ENCODE measurements at regions not wholly inside any gene's neighbourhood (a gene's known extent, or its start where the extent isn't known, plus 50 kb on each side); places are given as distances from the start of the nearest gene placed in this dataset.

DNA sequence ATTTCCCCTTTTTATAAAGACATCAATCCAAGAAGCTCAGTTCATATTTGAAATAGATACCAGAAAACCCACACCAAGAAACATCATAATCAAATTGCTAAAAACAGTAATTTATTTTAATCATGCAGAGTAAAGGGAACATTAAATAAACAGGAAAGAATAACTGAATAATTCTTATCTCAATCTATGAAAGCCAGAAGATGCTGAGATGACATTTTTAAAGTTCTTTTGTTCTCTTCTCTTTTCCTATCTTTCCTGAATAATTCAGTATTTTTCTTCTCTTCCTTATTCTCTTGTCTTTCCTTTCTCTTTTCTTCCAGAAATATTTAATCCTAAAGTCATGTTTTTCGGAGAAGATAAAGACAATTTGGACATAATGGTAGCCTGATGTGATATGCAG lies 259.0 kb upstream of the OPRM1 start:
- DNase-seq, result no peak

DNA sequence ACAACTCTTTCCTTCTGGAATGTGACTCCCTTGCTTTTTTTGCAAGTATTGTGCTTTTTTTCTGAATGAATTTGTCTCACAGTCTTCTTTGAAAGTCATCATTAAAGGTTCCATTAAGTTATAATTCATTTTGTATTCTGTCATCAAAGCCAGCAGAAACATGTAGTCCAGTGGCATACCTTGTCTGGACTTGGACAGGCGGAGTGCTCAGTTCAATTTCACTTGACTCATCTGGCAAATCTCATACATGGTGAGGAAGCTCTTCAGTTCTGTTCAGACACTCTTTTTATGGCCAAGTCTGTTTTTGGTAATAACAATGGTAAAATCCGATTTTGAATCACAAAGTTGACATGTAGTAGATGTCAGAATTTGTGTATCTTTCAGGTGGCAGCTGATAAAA lies 260.8 kb upstream of the OPRM1 start:
- no peak for DNase-seq

DNA sequence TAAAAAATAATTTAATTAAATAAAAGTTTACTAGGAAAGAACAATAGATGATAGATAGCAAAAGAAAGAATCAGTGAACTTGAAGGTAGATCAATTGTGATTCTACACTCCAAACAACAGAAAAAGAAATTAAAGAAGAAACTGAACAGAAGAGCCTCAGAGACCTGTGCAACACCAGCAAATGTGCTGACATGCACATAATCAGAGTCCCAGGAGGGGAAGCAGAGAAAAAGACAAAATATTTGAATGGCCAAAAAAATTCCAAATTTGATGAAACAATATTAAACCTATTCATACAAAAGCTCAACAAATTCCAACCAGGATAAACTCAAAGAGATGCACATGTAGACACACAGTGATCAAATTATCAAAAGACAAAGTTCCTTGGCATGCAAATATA lies 267.5 kb upstream of the OPRM1 start:
- no peak for DNase-seq

DNA sequence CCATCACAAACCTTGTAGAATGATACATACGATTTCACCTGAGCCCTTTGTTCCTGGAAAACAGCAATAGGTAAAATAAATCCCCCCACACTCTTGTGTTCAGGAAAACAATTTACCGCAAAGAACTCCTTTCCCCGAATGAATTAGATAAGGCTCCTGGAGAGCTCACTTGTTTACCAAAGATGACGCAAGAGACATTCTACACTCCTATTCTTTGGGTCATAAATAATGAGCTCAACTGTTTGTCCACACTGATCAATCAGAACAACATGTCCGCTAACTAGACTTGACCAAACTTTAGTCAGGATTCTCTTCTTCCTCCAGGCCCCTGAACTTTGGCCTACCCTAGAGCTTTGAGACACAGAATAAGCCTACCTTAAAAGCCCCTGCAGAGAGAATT lies 271.9 kb upstream of the OPRM1 start:
- DNase-seq, result no peak

DNA sequence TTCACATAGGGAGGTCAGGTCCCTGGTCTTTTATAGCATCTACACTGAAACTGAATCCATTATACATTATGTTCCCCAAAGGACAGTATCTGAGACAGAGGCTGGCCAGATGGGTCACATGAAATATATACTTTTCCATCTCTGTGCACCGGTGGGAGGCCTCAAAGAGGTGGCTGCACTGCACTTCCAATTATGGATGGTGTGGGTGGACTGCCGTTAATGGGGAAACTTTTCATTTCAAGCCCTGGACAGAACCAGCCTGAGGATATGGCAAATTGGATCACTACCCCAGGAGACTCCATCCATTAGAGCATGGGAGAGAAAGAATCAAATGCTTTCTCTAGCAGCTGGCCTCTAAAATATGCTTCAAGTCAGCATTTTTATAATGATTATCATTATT lies 280.5 kb upstream of the OPRM1 start:
- DNase-seq, result no peak

- DNase-seq, result no peak
These were observed 303.3 kb upstream of the OPRM1 start for GRCh38 chr6:153735761-153736160.

GRCh38 chr6:153729189-153729588 lies 309.9 kb upstream of the OPRM1 start:
- DNase-seq, result no peak

- DNase-seq, result no peak
These were observed 311.2 kb upstream of the OPRM1 start for GRCh38 chr6:153727885-153728284.

GRCh38 chr6:153725456-153725855 lies 313.6 kb upstream of the OPRM1 start:
- no peak for DNase-seq

- no peak for DNase-seq
These were observed 318.3 kb upstream of the OPRM1 start for GRCh38 chr6:153720732-153721131.

DNA sequence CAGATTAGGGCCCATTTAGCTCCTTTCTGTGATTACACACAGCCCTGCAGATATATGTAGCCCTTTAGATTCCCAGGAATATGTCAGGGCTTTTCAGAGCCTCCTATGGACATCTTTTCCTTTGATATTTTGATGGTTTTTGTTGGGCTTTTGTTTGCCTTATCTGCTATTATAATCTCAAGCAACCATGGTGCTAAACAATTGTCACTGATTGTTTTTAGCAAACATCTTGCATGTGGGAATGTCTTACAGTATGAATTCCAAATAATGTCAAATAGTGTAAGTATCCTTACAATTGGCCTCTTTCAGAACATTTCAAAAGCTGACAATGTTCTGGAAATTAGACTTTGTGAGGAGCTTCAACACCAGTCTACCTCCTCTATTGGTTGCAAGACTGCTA lies 333.6 kb upstream of the OPRM1 start:
- no peak for DNase-seq

DNA sequence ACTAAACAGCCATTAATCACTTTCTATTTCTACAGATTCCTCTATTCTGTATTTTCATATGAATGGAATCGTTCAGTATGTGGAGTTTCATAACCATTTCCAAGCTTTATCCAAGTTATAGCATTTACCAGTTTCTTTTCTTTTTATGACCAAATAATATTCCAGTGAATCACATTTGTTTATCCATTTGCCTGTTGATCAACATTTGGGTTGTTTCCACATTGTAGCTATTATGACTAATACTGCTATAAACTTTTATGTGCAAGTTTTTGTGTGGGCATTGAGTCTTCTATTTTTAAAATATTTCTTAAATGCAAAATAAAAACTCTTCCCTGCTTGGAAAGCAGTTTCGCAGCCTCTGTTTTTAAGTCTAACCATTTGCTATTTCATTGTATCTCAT lies 336.4 kb upstream of the OPRM1 start:
- DNase-seq, result no peak

DNA sequence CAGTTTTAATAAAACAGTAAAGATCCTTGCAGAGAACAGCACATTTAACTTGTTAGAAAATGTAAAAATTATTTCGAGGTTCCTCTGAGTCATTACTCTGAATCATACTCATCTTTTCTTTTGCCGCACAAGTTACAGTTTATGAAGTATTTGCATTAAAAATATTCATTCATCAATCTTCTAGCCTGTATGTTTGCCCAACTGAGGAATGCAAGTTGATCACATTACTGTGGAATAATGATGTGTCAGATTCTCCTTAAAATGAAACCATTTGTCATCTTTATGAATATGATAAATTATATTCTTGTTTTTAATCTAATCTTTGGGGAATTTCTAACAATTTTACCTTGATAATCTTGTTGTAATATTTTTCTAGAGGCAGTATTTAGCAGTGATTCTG lies 340.4 kb upstream of the OPRM1 start:
- no peak for DNase-seq

- no peak for DNase-seq
These were observed 341.0 kb upstream of the OPRM1 start for GRCh38 chr6:153698001-153698400.

DNA sequence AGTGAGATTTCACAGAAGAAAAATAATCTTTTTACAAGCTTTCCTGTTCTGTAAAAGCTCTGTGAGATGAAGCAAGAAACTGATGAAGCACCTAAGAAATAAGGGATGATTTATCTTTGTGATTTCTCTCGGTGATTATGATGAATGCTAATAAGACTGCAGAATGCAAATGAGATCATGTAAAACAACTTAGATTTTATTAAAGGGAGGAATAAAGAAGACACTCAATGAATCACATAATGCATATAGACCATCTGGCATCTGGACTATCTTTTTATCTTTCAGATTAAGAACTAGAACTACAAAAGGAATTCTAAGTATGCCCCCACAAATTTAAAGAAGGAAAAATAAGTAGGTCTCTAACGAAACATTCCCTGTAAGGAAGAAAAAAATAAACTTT lies 361.5 kb upstream of the OPRM1 start:
- DNase-seq, result no peak

GRCh38 chr6:153673750-153674149 lies 365.3 kb upstream of the OPRM1 start:
- no peak for DNase-seq

DNA sequence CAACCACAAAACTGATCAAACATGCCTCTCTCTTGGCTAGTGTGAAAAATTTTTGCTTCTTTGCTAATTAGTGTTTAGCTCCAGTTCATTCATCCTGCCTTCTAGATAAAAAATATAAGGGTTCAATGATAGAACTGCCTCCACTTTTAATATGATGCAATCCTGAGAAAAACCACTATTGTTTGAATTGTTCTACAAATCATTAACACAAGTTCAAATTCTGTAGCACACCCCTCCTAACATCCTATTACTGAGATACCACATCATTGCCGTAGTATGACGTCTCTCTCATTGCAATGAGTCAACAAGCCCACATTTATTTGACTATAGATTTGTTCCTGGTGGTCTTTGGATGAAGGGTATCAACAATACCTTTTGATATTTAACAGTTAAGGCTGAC lies 365.8 kb upstream of the OPRM1 start:
- no peak for DNase-seq

- no peak for DNase-seq
These were observed 368.5 kb upstream of the OPRM1 start for GRCh38 chr6:153670403-153671026.

- no peak for DNase-seq
These were observed 370.3 kb upstream of the OPRM1 start for GRCh38 chr6:153668758-153669157.

- no peak for DNase-seq
These were observed 376.1 kb upstream of the OPRM1 start for GRCh38 chr6:153662982-153663381.

- no peak for DNase-seq
These were observed 393.7 kb upstream of the OPRM1 start for GRCh38 chr6:153645326-153645725.

DNA sequence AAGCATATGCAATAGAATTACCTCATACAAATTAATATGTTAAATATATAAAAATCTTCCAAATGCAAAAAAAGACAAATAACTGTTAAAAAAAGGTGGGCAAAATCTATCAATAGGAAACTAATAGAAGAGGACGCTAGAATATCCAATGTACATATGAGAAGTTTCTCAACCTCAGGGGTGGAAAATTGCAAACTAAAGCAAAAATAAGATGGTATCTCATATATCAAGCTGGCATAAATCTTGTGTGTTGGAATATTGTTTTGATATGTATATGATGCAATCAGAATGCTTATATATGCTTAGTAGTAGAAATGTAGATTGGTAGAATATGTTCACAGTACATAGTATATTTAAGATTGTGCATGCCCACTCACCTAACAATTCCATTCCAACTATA lies 395.0 kb upstream of the OPRM1 start:
- DNase-seq, result no peak

DNA sequence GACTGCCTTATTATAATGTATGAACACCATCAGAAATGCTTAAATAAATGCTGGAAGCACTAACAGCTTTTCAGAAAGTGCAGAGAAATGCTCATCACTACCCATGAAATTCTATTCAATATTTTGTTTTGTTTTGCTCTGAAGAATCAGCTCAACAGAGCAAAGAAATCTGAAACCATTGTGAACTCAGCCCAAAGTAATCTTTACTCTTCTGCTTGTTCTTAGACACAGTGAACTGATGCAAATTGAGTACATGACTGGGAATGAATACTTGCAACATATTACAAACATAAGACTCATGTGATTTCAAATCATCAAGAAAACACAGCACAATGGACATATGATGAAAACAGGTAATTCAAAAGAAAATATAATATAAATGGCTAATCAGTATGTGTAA lies 404.6 kb upstream of the OPRM1 start:
- DNase-seq, result no peak

- no peak for DNase-seq
These were observed 414.0 kb upstream of the OPRM1 start for GRCh38 chr6:153625089-153625488.

- DNase-seq, result no peak
These were observed 414.5 kb upstream of the OPRM1 start for GRCh38 chr6:153624528-153624927.

DNA sequence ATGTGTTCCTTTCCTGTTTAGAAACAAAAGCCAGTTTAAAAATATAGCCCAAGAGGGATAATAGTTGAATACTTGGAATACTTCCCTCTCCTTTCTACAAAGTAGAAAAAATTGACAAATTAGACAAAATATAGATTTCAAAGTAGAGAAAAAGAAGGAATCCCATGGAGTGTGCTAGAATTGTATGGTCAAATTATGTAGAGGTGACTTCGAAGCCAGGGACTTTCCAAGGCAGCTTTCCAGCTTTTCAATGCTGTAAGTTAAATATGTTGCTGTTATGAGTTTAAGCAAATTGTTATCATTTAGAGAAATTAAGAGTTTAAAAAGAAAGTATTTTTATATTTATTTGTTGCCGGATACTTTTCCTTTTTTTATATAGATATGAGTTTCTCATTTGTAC lies 415.5 kb upstream of the OPRM1 start:
- DNase-seq, result no peak

Data from NCI-H187 (cell line).